Testis (tissue), 2 donors: ENCODE measurements at regions not wholly inside any gene's neighbourhood (a gene's known extent, or its start where the extent isn't known, plus 50 kb on each side); places are given as distances from the start of the nearest gene placed in this dataset.
A peak's percentile ranks its signal among the peaks of the same experiment; 100 is the strongest.

Experiments
- DNase-seq: peaks from one replicate; pipeline ENCODE4 v3.0.0-alpha.2; 2019
- H3K27ac ChIP-seq, 2 donors: fragments of 200-600 bp; sonication (generic); one replicate each; pipeline ENCODE4 v1.5.1; 2019
- H3K27me3 ChIP-seq: fragments of 200-600 bp; sonication (generic); one replicate; pipeline ENCODE4 v1.5.1; 2019
- H3K36me3 ChIP-seq: fragments of 200-600 bp; sonication (generic); one replicate; pipeline ENCODE4 v1.5.1; 2017; ENCODE audit warnings: low read depth; ENCODE audit errors: missing control alignments
- H3K4me1 ChIP-seq: fragments of 200-600 bp; sonication (generic); one replicate; pipeline ENCODE4 v1.5.1; 2019
- H3K4me3 ChIP-seq, 2 donors: fragments of 200-600 bp; sonication (generic); one replicate each; pipeline ENCODE4 v1.5.1; 2017 to 2019
- H3K9me3 ChIP-seq: fragments of 200-600 bp; sonication (generic); one replicate; pipeline ENCODE4 v1.5.1; 2017
- CTCF ChIP-seq, 3 experiments: fragments of 450-650 bp in 2 of 3; fragments of 200-600 bp in 1 of 3; sonication (generic) in 1 of 3; IDR thresholded peaks; one replicate each; pipeline ENCODE4 v1.5.1; 2016 to 2019; ENCODE audit warnings: antibody characterized with exemption in 3 of 3, mild to moderate bottlenecking in 2 of 3, moderate library complexity in 1 of 3
- POLR2A ChIP-seq: fragments of 450-650 bp; IDR thresholded peaks from one replicate; pipeline ENCODE4 v1.6.1; 2017; ENCODE audit warnings: antibody characterized with exemption, mild to moderate bottlenecking, moderate library complexity
- WGBS, 2 donors: methylation state at CpG; one replicate each; pipeline ENCODE4 v1.1.5; 2018; 5-methylcytosine and 5-hydroxymethylcytosine counted together
- intact Hi-C: fragments of 100-400 bp; cut with DNase I; formaldehyde crosslinking; loops from one replicate; pipeline ENCODE4 v1.15.1; 2023; ENCODE audit warnings: low total_unique reads

GRCh38 chr15:81955382-81956062, 90.3 kb downstream of the MEX3B start:
- intact Hi-C loops: no loop called here
- DNase-seq: no peak

GRCh38 chr15:81954158-81954783, 91.5 kb downstream of the MEX3B start:
- no peak overlapping the region for H3K27ac ChIP-seq
- H3K36me3 ChIP-seq: no peaks in the 10 kb centered on the region
- no peak overlapping the region for H3K4me3 ChIP-seq
- intact Hi-C loops: no loop called here
- no peaks in the 10 kb centered on the region for H3K9me3 ChIP-seq
- H3K27me3 ChIP-seq: no peaks in the 10 kb centered on the region
- H3K4me1 ChIP-seq: peaks cover 18% of the 10 kb centered on the region
- TF ChIP-seq CTCF (IDR thresholded peaks at IDR 0.05): no peak
- no peak for TF ChIP-seq POLR2A
- 85 to 94% methylated on average over 9 of the region's 9 CpGs for WGBS, 2 donors
- no peak for DNase-seq

More at GRCh38 chr15:81955382-81956062, 90.3 kb downstream of the MEX3B start:
- no peak overlapping the region for H3K27ac ChIP-seq
- H3K9me3 ChIP-seq: no peaks in the 10 kb centered on the region
- no peaks in the 10 kb centered on the region for H3K36me3 ChIP-seq
- 89 to 90% methylated on average over 6 of the region's 6 CpGs for WGBS, 2 donors
- TF ChIP-seq POLR2A (no peak), CTCF (IDR thresholded peaks at IDR 0.05) (no peak)
- no peak overlapping the region for H3K4me3 ChIP-seq
- peaks cover 10% of the 10 kb centered on the region for H3K4me1 ChIP-seq
- H3K27me3 ChIP-seq: no peaks in the 10 kb centered on the region

- intact Hi-C loops: no loop called here
- Histone ChIP-seq H3K36me3 (no peaks in the 10 kb centered on the region), H3K27me3 (no peaks in the 10 kb centered on the region), H3K27ac (peak overlapping the region in 1 of 2 donors; percentile 23), H3K4me1 (peaks cover 18% of the 10 kb centered on the region), H3K9me3 (no peaks in the 10 kb centered on the region), H3K4me3 (no peak overlapping the region)
- DNase-seq: peak; percentile 82
- no peak for TF ChIP-seq POLR2A
- TF ChIP-seq CTCF (IDR thresholded peaks at IDR 0.05): no peak
- WGBS, 2 donors: 39 to 45% methylated on average over 7 of the region's 7 CpGs
Observed at GRCh38 chr15:81950841-81951414, 94.9 kb downstream of the MEX3B start.

- Histone ChIP-seq H3K4me3 (no peak overlapping the region), H3K4me1 (peaks cover 23% of the 10 kb centered on the region), H3K9me3 (no peaks in the 10 kb centered on the region), H3K27ac (no peak overlapping the region), H3K36me3 (no peaks in the 10 kb centered on the region), H3K27me3 (no peaks in the 10 kb centered on the region)
- TF ChIP-seq CTCF (IDR thresholded peaks at IDR 0.05) (no peak), POLR2A (no peak)
- intact Hi-C loops: no loop called here
- DNase-seq: no peak
- WGBS, 2 donors: 83 to 95% methylated on average over 10 to 11 of the region's 11 CpGs
Observed at GRCh38 chr15:81948751-81949150, 97.1 kb downstream of the MEX3B start.
